Osteoblast (primary cell): ENCODE measurements at regions not wholly inside any gene's neighbourhood (a gene's known extent, or its start where the extent isn't known, plus 50 kb on each side); places are given as distances from the start of the nearest gene placed in this dataset.
"Not testable (repeated sequence)": the region's sequence is repeated elsewhere in the genome, so short reads cannot be mapped to it uniquely, and the experiment has no call there.

Experiments used
- DNase-seq: peaks from one replicate; pipeline ENCODE4 v3.0.0; 2011; ENCODE audit warnings: low spot score, mixed read lengths; ENCODE audit not compliant: insufficient read length; ENCODE audit errors: missing footprints
- H2AFZ ChIP-seq: 2 replicates; pipeline ENCODE4 v1.6.0; 2011; ENCODE audit warnings: mild to moderate bottlenecking, low read length
- H3K27ac ChIP-seq: 2 replicates; pipeline ENCODE4 v1.5.1; 2011; ENCODE audit warnings: mild to moderate bottlenecking, low read depth, low read length, moderate library complexity
- H3K27me3 ChIP-seq: 2 replicates; pipeline ENCODE4 v1.6.0; 2012; ENCODE audit warnings: mild to moderate bottlenecking, control low read depth, inconsistent platforms, low read length, moderate library complexity; ENCODE audit not compliant: insufficient read depth
- H3K36me3 ChIP-seq: 2 replicates; pipeline ENCODE4 v1.5.1; 2011; ENCODE audit warnings: mild to moderate bottlenecking, low read length, control low read depth, moderate library complexity; ENCODE audit not compliant: insufficient read depth
- H3K4me1 ChIP-seq: 2 replicates; pipeline ENCODE4 v1.5.1; 2011; ENCODE audit warnings: mild to moderate bottlenecking, low read length, control low read depth, moderate library complexity; ENCODE audit not compliant: insufficient read depth
- H3K4me2 ChIP-seq: 2 replicates; pipeline ENCODE4 v1.6.0; 2011; ENCODE audit warnings: mild to moderate bottlenecking, low read length; ENCODE audit not compliant: insufficient read depth
- H3K4me3 ChIP-seq: fragments of 200-600 bp; sonication (generic); 3 replicates; pipeline ENCODE4 v1.5.1; 2012; ENCODE audit warnings: mild to moderate bottlenecking, low read length, inconsistent platforms; ENCODE audit not compliant: insufficient read depth
- H3K79me2 ChIP-seq: 2 replicates; pipeline ENCODE4 v1.6.0; 2012; ENCODE audit warnings: mild to moderate bottlenecking, low read length, control low read depth, inconsistent platforms; ENCODE audit not compliant: insufficient read depth
- H3K9me3 ChIP-seq: 2 replicates; pipeline ENCODE4 v1.5.1; 2011; ENCODE audit warnings: low read depth, low read length, control low read depth
- H4K20me1 ChIP-seq: 2 replicates; pipeline ENCODE4 v1.6.0; 2012; ENCODE audit warnings: mild to moderate bottlenecking, low read length, control low read depth; ENCODE audit not compliant: insufficient read depth
- TF ChIP-seq, protein P1 (sequence below): IDR thresholded peaks from 2 replicates; pipeline ENCODE4 v1.5.1; 2011; ENCODE audit warnings: mild to moderate bottlenecking, low read depth, low read length, moderate library complexity; ENCODE audit errors: extremely low read depth

DNA sequence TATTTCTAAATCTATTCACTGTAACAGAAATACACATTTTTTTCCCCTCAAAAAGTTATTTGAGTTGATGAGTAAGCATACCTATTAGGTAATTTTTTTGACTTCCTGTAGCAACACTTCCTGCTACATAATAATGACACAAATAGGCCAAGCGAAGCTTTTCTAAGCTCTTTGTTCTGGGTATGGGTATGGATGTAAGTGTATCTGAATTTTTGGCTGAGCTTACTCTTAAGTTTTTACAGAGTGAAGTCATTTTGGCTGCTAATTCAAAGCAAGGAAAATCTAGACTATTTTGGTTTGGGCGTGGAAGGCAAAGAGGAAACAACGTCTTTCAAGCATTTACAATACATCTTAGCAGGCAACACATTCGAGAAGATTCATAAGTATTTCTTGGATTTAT is 1206.0 kb upstream of the FLRT2 start:
- Histone ChIP-seq H3K4me2 (no peak overlapping the region), H3K4me3 (no peak overlapping the region), H3K79me2 (no peaks in the 10 kb centered on the region), H3K36me3 (no peaks in the 10 kb centered on the region), H3K27me3 (no peaks in the 10 kb centered on the region), H4K20me1 (no peaks in the 10 kb centered on the region), H2AFZ (no peak overlapping the region), H3K4me1 (no peaks in the 10 kb centered on the region), H3K27ac (no peak overlapping the region), H3K9me3 (no peaks in the 10 kb centered on the region)
- DNase-seq, result no peak
- TF ChIP-seq, protein P1, sequence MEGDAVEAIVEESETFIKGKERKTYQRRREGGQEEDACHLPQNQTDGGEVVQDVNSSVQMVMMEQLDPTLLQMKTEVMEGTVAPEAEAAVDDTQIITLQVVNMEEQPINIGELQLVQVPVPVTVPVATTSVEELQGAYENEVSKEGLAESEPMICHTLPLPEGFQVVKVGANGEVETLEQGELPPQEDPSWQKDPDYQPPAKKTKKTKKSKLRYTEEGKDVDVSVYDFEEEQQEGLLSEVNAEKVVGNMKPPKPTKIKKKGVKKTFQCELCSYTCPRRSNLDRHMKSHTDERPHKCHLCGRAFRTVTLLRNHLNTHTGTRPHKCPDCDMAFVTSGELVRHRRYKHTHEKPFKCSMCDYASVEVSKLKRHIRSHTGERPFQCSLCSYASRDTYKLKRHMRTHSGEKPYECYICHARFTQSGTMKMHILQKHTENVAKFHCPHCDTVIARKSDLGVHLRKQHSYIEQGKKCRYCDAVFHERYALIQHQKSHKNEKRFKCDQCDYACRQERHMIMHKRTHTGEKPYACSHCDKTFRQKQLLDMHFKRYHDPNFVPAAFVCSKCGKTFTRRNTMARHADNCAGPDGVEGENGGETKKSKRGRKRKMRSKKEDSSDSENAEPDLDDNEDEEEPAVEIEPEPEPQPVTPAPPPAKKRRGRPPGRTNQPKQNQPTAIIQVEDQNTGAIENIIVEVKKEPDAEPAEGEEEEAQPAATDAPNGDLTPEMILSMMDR, result no peak

DNA sequence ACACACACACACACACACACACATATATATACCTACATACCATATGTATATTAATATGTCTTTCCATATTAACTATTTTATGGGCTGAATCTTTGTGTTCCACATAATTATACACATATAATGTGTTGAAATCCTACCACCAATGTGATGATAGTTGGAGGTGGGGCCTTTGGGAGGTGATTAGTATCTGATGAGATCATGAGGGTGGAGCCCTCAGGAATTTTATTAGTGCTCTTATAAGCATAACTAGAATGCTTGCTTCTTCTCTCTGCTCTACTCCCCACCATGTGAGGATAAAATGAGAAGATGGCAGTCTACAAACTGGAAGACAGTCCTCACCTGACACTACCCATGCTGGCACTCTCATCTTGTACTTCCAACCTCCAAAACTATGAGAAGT is 1193.5 kb upstream of the FLRT2 start:
- TF ChIP-seq, protein P1, result no peak
- no peak overlapping the region for H3K4me2 ChIP-seq
- H3K27me3 ChIP-seq, result no peaks in the 10 kb centered on the region
- no peaks in the 10 kb centered on the region for H3K36me3 ChIP-seq
- no peaks in the 10 kb centered on the region for H3K9me3 ChIP-seq
- no peak for DNase-seq
- no peaks in the 10 kb centered on the region for H3K79me2 ChIP-seq
- H3K4me1 ChIP-seq, result no peaks in the 10 kb centered on the region
- no peak overlapping the region for H3K27ac ChIP-seq
- H3K4me3 ChIP-seq, result no peak overlapping the region
- no peak overlapping the region for H2AFZ ChIP-seq
- no peaks in the 10 kb centered on the region for H4K20me1 ChIP-seq

DNA sequence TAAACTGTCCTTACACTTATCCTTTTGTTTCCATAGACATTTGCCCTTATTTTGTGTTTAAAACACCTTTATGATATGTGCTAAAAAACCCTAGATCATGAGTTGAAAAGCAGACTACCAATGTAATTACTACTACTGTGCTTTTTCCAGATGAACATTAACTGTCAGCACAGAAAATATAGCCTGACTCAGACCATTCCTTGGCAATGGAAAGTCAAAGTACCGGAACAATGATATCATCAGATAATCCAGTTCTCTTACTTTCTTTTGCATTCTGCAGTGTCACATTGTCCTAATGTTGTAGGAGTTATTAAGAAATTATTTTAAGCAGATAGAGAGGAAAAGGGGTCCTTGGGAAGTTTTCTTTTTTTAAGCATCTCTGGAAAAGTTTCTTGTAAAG is 1189.0 kb upstream of the FLRT2 start:
- no peaks in the 10 kb centered on the region for H4K20me1 ChIP-seq
- H3K4me2 ChIP-seq, result no peak overlapping the region
- no peaks in the 10 kb centered on the region for H3K27me3 ChIP-seq
- H2AFZ ChIP-seq, result no peak overlapping the region
- H3K4me1 ChIP-seq, result no peaks in the 10 kb centered on the region
- TF ChIP-seq, protein P1, result no peak
- H3K79me2 ChIP-seq, result no peaks in the 10 kb centered on the region
- no peaks in the 10 kb centered on the region for H3K9me3 ChIP-seq
- no peak for DNase-seq
- H3K4me3 ChIP-seq, result no peak overlapping the region
- H3K27ac ChIP-seq, result no peak overlapping the region
- no peaks in the 10 kb centered on the region for H3K36me3 ChIP-seq

DNA sequence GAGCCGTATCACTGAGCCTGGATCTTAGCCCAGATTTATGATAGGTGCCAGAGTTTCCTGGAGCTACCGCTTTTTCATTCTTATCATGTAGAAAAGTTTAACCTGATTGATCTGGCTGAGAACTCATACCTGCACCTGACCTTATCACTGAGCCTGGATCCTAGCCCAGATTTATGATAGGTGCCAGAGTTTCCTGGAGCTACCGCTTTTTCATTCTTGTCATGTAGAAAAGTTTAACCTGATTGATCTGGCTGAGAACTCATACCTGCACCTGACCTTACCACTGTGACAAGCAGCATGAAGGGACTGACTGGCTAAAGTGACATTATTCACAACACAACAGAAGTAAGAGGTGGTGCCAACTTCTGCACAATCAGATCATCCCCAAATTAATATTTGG is 1188.1 kb upstream of the FLRT2 start:
- not testable (repeated sequence) for H3K4me3 ChIP-seq, H2AFZ ChIP-seq, H4K20me1 ChIP-seq, H3K4me2 ChIP-seq, H3K4me1 ChIP-seq, H3K9me3 ChIP-seq, DNase-seq, H3K27ac ChIP-seq, H3K79me2 ChIP-seq, H3K36me3 ChIP-seq, H3K27me3 ChIP-seq

DNA sequence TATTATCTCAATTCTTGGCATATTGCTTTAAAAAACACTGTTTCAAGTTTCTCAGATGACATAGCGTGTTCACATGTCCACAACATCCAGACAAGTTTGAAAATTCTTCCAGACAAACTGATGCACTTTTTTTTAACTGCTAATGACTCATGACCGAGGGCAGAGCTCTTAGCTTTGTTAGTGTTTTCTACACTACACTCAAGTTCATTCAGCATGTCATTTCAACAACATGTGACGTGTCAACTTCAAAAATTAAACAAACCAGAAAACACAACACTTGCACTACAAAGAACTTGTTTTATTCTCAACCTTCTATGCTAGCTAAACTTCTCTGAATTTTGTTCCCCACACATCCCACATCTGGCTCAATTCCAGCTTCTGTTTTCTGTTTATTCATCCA is 1186.3 kb upstream of the FLRT2 start:
- no peak overlapping the region for H3K4me2 ChIP-seq
- no peak overlapping the region for H2AFZ ChIP-seq
- H3K9me3 ChIP-seq, result no peaks in the 10 kb centered on the region
- H3K79me2 ChIP-seq, result no peaks in the 10 kb centered on the region
- no peaks in the 10 kb centered on the region for H3K36me3 ChIP-seq
- H3K4me1 ChIP-seq, result no peaks in the 10 kb centered on the region
- H3K4me3 ChIP-seq, result no peak overlapping the region
- H4K20me1 ChIP-seq, result no peaks in the 10 kb centered on the region
- no peak for DNase-seq
- TF ChIP-seq, protein P1, result no peak
- H3K27me3 ChIP-seq, result no peaks in the 10 kb centered on the region
- H3K27ac ChIP-seq, result no peak overlapping the region
